B cell (primary cell): ENCODE measurements at regions not wholly inside any gene's neighbourhood (a gene's known extent, or its start where the extent isn't known, plus 50 kb on each side); places are given as distances from the start of the nearest gene placed in this dataset.

Experiments
- EZH2 ChIP-seq: IDR thresholded peaks from 2 replicates; pipeline ENCODE4 v1.6.1; 2012; ENCODE audit warnings: borderline replicate concordance, low read depth, mild to moderate bottlenecking, moderate library complexity, low read length; ENCODE audit not compliant: insufficient read depth, poor library complexity, severe bottlenecking
- TF ChIP-seq, protein P1 (sequence below): fragments of 200-600 bp; IDR thresholded peaks from one replicate; pipeline ENCODE4 v1.8.0; 2022; ENCODE audit warnings: antibody characterized with exemption, mild to moderate bottlenecking

DNA sequence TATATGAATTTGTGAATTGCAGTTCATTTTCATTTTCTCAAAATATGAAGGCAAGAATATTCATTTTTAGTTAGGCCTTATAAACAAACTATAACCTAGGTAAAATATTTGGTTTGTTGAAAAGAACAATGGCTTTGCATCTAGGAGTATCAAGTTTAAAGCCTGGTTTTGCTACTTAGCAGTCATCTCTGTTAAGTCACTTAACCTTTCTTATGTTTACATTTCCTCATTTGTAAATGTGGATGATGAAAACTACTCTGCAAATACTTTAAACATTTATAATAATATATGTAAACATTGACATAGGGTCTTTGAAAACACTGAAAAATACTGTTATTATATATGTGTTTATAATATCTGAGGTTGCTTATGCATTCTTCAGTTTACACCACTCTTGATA, 135.5 kb downstream of the CENPW start:
- TF ChIP-seq EZH2 = no peak
- TF ChIP-seq, protein P1, sequence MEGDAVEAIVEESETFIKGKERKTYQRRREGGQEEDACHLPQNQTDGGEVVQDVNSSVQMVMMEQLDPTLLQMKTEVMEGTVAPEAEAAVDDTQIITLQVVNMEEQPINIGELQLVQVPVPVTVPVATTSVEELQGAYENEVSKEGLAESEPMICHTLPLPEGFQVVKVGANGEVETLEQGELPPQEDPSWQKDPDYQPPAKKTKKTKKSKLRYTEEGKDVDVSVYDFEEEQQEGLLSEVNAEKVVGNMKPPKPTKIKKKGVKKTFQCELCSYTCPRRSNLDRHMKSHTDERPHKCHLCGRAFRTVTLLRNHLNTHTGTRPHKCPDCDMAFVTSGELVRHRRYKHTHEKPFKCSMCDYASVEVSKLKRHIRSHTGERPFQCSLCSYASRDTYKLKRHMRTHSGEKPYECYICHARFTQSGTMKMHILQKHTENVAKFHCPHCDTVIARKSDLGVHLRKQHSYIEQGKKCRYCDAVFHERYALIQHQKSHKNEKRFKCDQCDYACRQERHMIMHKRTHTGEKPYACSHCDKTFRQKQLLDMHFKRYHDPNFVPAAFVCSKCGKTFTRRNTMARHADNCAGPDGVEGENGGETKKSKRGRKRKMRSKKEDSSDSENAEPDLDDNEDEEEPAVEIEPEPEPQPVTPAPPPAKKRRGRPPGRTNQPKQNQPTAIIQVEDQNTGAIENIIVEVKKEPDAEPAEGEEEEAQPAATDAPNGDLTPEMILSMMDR = no peak
